EH (cell line): ENCODE measurements at regions not wholly inside any gene's neighbourhood (a gene's known extent, or its start where the extent isn't known, plus 50 kb on each side); places are given as distances from the start of the nearest gene placed in this dataset.
"Not testable (repeated sequence)": the region's sequence is repeated elsewhere in the genome, so short reads cannot be mapped to it uniquely, and the experiment has no call there.

Experiments
- DNase-seq: peaks from one replicate; pipeline ENCODE4 v3.0.0-alpha.2; 2015; ENCODE audit warnings: low read depth

DNA sequence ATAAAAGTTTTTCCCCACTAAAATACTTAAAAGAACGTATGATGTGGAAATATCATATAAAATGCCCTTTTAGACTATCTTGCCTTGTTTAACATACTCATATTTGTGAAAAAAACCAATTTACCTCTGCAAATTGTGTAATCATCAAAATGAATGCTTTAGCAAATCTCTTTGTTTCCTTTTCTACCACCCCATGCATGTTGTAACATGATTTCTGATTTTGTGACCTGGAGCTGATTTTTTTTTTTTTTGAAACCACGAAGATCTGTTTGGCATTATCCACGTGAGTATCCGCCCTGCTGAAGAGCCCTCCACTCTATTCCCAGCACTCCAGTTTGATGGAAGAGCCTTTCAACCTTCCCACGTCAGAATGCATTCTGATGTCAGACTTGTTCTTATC lies 245.8 kb upstream of the NBEA start:
- DNase-seq, result no peak

DNA sequence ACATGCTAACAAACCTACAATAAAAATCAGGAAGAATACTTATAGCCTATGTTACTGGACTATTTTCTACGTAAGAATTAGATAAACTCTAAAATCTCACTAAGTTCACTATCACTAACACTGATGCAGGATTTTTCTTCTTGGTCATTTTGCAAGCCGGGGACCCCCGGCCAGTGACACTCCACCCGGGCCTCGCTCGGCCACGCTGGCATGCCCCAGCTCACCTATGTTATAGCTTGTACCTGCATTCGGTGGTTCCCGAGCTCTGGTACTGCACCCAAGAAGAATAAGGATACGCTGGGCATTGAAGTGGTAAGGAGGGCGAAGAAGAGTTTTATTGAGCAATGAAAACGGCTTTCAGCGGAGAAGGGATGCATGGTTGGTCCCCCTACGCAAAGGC lies 245.3 kb upstream of the NBEA start:
- DNase-seq, result no peak

DNA sequence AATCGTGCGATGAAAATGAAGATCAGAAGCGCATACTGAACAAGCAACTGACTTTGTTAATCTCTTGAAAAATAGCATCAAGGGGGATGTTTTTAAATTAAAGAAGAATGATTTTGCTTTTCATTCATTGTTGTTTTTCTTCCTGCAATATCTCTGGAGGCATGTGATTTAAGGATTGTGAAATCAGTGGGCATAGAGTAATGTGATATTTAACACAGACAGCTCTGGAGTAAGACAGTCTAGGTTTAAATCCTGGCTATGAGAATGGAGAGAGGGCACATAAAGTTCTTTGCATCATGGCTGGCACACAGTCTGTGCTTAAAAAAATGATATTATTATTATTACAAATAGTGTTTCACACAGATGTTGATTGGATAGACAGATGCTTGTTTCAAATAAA lies 243.1 kb upstream of the NBEA start:
- no peak for DNase-seq

DNA sequence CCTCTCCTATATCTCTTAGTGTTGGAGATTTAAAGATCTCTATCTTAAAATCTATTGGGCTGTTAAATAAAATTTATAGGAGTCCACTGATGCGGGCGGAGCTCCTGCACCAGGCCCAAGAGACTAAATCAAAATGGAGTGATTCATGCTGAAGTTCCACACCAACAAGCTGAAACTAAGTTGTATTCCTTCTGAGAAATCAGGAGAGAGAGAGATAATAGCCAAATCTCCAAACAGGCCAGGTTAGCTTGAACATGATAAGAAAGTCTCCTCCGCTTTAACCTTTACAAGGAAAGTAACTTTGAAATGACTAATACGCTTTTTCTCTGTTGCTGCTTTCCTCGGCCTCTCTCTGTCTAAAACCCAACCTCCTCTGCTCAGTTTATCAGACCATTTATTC lies 241.9 kb upstream of the NBEA start:
- no peak for DNase-seq

DNA sequence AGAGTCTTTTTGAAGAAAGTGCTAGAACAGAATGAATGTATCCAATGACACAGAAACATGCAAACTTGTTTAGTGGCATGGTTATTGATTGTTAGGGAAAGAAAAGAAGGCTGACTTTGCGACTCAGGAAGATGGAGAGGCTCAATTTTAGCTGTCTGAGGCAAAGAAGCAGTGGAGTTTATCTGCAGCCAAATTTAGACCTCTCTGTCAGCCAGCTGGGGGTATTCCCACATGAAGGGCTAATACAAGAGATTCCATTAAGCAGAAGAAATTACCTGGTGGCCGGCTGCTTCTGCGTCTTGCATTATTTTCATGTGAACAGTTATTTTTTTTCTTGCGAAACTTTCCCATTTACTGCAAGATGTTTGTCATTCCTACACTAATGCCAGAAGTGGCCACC lies 240.2 kb upstream of the NBEA start:
- no peak for DNase-seq

DNA sequence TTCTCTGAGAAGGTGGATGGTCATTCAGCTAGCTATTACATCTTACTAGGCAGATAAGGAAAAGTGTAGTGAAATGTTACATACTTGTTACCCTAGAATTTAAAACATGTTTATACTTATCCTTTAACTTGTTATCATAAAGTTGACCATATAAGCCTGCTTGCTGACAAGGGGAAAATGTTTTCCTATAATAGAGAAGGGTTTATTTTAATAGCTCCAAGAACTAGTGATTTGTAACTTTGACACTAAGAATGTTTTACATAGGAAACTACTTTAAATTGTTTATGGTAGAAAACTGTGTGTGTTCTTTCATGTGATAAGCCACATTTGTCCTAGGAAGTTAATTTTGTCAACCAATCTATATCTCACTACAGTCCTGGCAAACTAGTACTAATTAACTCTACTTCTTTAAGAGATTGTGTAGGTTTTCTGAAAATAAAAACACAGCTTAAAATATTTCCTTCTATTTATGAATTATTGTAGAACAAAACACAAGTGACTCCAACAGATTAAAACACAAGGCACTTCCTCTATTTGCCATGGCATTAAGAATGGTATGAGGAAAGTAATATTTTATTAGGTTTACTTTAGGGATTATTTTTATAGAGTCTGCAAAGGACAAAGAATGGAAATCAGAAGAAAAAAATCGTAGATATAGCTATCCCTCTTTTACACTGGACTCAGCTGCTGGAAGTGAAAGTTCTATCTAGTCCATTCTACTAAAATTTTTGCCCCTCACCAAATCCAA lies 233.3 kb upstream of the NBEA start:
- no peak for DNase-seq

DNA sequence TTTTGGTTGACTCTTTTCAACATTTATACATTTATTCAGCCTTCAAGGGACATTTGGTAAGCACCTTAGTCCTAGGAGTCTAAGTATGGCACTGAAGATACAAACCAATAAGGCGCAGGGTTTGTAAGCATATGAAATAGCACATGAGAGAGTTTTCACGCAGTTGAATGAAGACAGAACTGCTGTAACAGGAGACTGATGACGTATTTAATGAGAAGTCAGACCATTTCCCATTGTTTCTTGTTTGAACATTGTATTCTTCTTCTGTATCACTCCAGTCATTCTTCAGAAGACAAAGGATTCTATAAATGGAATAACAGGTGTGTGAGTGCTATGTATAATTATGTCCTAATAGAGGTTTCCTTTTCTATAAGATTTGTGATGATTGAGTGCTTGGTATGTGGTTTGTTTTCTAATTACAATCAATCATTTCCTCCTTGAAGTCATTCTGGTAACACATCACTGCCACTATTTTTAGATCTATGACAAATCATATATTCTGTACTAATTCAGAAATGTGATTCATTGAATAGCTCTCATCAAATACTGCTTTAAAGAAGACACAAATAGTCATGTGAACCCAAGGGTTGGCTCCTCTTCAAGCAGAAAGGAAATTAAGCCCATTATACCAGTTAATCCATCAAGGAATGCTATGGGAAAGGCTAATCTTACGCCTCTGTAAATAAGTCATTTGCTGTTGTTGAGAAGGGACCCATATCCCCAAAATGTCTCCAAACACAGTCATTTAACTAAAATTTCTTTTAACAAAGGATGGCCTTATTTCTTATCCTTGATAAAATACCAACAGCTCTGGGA lies 222.8 kb upstream of the NBEA start:
- no peak for DNase-seq

DNA sequence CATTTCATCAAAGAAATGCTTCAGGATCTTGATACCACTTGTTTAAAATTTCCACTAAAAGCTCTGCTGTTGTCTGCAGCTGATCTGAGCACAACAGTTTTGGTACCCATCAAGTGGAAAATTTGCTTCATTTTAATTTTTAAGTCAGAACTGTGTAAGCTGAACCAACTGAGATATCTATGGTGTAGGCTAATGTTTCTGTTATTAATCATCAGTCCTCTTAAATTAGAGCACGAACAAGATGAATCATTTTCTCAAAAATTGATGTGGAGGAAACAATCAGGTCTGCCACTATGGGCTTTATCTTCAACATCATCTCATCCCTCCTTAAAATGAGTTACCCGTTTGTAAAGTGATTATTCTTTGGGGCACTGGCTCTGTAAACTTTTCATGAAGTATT lies 221.5 kb upstream of the NBEA start:
- DNase-seq, result peak; percentile 60

DNA sequence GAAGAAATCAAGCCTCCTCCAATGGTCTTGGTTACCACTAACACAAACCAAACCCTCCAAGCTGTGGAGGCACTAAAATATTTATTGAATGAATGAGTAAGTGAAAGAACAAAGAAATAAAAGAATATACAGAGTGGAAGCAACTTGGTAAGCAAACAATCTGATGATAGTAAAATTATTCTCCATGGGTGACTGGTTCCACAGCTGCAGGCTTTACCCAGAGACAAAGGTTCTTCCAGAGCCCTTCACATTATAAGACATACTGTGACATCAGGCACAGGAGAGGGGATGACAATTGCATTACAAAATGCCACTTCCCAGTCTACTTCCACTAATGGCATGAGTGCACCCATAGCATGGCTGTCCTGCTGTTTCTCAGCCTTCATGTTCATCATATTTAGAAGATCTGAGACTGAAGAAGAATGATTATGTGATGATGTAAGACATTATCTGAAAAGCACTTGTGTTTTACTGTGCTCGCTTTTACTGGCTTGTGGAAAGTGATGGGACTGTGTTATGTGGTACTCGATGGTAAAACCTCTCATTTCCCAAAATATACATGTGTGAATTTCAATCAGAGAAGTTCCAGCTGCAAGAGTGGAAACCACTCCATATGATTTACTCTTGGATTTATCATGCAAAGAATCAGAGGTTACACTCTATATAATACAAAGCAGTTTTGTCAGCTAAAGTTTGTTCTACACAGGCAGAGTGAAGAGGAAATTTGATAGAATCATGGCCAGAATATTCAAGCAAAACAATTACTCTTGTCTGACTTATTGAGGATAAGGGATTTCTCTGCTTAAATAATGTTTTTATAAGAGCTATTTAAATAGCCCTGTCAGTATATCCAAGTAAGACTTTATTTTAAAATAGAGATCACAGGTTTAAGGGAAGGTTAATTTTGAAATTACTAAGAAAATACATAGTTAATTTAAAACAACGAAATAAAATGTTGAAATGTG lies 220.2 kb upstream of the NBEA start:
- DNase-seq, result no peak

DNA sequence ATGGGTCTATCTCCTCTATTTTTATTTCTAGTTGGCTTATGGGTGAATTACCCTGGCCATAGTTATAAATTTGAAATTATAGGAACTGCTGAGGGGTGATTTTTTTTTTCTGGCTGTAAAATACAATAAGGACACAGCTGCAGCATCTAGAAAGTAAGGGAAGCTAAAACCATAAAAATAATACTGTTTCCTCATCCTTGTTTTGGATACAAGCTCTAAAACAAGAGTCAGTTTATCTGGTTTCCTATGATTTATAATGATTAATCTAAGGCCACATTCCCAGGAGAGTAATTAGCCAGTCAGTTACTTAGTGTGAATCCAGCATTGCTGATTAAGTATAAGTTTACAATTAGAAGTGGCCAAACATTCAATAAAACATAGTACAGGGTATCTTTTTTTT lies 219.1 kb upstream of the NBEA start:
- DNase-seq, result no peak

DNA sequence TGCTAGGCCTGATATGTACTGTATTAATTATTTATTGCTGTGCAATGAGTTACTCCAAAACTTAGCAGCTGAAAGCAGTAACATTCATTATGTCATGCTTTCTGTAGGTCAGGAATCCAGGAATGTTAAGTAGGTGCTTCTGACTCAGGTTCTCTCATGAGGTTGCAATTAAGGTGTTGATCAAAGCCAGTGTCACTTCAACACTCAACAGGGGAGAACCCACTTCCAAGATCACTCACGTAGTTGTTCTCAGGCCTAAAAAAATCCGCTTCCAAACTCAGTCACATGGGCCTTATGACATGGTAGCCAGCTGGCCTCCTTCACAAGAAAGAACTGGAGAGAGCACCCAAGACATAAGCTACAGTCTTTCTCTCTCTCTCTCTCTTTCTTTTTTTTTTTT lies 211.1 kb upstream of the NBEA start:
- DNase-seq, result no peak

DNA sequence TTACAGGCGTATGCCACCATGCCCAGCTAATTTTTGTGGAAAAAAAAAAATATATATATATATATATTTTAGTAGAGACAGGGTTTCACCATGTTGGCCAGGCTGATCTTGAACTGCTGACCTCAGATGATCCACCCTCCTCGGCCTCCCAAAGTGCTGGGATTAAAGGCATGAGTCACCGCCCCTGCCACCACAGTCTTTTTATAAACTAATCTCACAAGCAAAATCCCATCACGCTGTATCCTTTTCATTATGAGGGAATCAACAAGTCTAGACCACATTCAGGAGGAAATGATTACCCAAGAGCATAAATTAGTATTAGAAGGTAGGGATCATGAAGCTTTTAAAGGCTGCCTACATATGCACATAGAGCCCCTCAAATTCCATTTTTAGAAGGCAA lies 210.6 kb upstream of the NBEA start:
- peak; percentile 8 for DNase-seq

DNA sequence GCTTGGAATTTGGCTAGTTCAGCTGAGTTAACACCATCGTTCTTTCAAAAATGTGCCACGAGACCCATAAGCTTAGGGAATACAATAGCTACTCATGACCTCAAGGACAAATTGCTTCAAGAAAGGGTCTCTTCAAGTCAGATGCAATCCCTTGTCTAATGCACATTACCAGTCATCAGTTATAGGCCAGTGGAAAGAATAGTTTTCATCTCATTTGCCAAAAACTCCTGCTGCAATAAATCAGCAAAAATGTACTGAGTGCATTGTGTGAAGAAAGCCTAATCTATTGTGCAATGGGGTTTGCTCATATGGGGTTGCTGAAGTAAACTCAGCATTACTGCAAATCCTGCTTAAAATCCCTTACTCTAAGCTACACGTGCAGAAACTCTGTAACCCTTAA lies 208.3 kb upstream of the NBEA start:
- peak; percentile 12 for DNase-seq

DNA sequence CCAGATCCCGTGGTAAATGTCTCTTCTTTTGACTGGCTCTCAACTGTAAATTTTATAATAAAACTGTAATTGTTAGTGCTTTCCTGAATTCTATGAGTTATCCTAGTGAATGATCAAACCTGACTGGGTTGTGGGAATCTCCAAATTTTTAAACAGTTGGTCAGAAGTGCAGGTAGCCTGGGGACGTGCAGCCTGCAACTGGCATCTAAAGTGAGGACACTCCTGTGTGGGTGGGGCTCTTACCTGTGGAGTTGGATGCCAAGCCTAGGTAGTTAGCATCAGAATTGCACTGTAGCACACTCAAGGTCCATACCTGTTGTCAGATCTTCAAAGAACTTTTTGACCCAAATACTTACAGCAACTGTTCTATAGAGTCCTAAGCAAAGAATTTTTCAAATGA lies 207.1 kb upstream of the NBEA start:
- no peak for DNase-seq

DNA sequence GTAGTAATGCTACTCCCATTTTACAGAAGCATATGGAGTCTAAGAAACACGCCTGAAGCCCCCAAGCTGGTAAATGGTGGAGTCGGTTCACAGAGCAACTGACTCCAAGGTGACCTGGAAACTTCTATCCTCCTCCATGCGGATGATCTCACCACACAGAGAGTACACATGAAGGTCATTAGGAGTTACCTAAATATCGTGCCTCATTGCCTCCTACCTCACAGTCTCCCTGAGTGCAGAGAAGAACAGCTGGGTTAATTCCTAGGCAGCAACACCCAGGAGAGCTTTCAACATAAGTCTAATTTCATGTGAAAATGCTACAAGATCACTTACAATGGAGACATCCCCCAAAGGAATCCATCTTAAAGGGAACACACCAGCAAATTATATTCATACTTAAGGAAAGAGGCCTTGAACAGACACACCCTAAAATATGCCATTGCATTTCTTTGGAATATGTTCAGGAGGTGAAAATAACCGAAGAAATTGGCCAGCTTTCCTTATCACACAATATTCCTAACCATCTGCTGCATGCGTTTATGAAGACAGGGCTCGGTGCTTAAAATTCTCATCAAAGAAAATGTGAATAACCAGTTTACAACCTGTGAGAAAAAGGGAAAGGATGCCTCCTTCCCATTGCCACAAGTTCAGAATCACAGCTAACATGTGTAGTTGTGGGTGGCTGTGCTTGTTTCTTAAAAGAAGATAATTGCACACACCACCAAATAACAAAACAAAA lies 203.6 kb upstream of the NBEA start:
- DNase-seq, result no peak

DNA sequence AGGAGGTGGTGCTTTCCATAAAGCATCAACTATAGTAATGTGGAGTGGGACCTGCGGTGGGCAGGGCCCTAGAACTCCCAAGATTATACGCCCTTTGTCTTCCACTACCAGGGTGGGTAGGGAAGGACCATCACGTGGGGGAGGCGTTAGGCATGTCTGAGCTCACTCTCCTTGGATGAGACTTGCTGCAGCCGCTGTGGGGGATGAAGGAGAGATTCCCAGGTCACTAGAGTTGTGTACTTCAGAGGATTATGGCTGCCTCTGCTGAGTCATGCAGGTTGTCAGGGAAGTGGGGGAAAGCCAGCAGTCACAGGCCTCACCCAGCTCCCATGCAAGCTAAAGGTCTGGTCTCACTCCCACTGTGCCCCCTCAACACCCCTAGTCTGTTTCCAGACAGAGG lies 195.0 kb upstream of the NBEA start:
- DNase-seq, result not testable (repeated sequence)

DNA sequence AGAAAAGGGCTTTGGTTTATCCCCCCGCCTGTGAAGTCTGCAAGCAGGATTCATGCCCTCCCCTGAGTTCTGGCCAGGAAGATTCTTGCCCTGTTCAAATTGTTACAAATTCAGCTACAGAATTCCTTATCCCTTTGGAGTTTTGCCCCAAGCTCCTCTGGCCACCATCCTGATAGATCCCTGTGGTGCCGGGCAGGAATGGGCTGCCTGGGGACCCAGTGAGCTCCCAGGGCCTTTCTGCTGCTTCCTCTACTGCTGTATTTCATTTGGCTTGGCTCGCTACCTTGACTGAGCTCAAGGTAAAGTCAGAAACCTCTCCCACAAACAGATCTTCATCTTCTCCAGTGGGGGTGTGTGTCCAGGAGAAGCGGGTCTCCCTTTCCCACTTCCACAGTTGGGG lies 194.6 kb upstream of the NBEA start:
- no peak for DNase-seq

DNA sequence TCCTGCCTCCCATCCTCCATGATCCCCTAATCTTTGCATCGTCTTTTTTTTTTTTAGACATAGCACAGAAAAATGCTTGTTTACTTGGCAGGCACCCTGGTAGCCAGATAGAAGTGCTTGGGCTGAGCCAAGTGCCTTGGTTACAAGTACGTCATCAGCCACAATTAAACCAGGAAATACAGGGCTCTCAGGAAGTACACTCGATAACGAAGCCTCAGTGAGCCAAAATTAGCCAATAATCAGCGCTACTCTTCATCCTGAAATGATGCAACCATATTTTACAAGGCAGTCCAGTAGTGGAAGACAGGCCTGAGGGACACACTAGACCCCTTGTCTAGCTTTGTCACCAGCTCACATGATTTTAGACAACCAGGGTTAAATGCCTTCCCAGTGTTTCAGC lies 194.0 kb upstream of the NBEA start:
- no peak for DNase-seq

DNA sequence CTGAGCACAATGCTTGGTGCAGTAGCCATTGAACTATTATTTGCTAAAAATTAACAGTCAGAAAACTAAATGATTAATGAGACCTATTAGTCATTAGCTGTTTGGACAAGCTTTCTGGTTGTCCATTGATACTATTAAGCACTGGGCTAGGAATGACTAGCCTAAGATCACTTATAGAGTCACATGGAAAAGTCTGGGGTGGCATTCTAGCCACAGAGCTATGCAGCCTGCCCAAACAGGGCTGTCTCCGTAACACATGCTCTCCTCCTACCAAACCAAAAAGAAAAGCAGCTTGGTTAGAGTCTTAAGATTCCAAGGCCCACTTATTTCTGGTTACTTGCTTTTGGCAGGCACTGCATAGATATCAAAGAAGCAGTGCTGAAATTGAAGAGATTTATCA lies 193.5 kb upstream of the NBEA start:
- no peak for DNase-seq

DNA sequence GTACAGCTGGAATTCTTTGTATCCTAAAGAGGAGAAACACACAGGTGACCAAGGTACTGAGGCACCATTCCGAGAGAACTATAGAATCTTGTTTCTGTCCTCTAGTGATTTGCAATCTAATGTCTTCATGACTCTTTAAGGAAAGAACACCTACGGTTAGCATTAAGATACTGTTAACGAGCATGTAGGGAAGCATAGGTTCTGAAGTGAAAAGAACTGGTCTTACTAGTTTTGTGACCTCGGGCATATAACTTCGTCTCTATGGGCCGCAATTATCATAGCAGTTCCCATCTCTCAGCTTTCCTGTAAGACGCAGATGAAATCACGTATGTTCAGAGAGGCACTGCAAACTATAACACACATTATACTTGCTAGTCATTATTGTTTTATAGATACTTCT lies 193.0 kb upstream of the NBEA start:
- DNase-seq, result no peak

DNA sequence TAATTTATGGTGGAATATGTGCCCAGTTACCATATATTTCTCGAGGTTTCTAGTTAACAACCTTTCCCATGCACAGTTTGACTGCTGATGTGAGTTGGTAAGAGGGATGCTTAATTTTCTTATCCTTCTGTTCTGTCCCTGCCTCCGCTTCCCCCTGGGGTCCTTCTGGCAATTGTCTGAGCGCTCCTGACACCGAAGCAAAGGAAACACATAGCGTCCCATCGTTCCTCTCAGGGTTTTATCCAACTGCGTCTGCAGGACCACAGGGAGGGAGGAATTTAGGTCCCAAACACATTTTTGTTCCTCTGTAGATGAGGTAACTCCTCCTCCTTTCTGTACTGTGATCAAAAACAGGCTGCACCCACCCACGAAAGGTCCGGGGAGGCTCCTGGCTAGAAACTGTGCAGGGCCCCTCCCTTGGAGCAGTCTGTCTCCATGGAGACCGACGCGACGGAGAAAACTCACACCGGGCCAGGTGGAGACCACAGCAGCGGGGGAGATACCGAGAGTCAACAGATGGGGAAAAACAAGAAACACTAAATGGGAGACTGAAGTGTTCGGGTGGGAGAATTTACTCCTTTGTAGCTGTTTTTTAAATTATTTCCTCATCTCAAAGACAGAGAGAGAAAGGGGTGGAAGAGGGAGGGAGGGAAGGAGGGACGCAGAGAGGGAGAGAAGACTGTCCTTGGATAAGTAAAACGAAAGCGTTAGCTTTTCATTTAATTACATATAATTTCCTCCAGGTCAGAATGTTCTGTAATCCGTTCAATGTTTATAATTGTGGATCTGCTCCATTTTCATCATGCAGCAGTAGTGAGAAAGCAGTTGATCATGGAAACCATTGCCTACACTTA lies 191.8 kb upstream of the NBEA start:
- no peak for DNase-seq
